ENCODE measurements at regions not wholly inside any gene's neighbourhood (a gene's known extent, or its start where the extent isn't known, plus 50 kb on each side); places are given as distances from the start of the nearest gene placed in this dataset.

GRCh38 chr14:95406756-95407277 lies 87.1 kb upstream of the CLMN start (continued):
- no peak for TF ChIP-seq ZZZ3 (CRISPR knock-in tag; IDR thresholded peaks at IDR 0.05; ENCODE audit: borderline replicate concordance)

DNA sequence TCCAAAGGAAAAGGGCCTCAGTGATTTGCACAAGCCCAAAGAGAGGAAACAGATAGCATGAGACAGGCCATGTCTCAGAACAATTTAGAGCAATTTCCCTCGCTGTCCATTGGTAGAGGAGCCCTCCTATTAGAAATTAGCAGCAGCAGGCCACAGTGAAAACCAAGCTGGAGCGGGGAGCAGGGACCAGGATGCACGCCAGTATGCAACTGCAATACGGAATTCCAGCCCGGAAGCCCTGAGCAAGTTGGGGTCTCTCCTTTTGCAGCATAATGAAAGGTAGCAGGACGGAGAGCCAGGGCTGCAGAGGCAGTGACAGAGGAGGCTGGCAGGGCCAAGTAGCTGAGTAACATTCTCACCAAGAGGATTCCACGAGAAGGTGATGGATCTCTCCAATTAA lies 84.9 kb upstream of the CLMN start:
- no peak for DNase-seq (ENCODE audit: low spot score)
- no TSS peak for BruUV-seq (replicated peaks)
- Histone ChIP-seq H3K36me3 (replicated peaks in 1 of 2; ENCODE audit: control insufficient read depth in 1 of 2, insufficient read depth in 2 of 2, low read length in 2 of 2) (no peaks in the 10 kb centered on the region), H3K27me3 (ENCODE audit: control insufficient read depth in 1 of 2, insufficient read depth in 2 of 2, low read length in 2 of 2) (no peaks in the 10 kb centered on the region; a peak in 1 of 5 replicates), H4K20me1 (ENCODE audit: insufficient read depth, low read length) (no peaks in the 10 kb centered on the region), H3K4me3 (replicated peaks in 1 of 3; ENCODE audit: insufficient read depth in 1 of 3, low read depth in 2 of 3, low read length in 3 of 3) (no peak overlapping the region), H3K9ac (ENCODE audit: insufficient read depth, low read depth, low read length) (no peak overlapping the region), H3K4me1 (ENCODE audit: insufficient read depth, low read length) (peaks cover 3% of the 10 kb centered on the region), H3K79me2 (ENCODE audit: insufficient read depth, low read length) (no peaks in the 10 kb centered on the region), H3K27ac (ENCODE audit: extremely low read length, insufficient read depth, low read length) (no peak overlapping the region), H2AFZ (ENCODE audit: low read length) (no peak overlapping the region), H3K4me2 (ENCODE audit: low read depth, low read length) (no peak overlapping the region), H3K9me3 (ENCODE audit: low read length) (no peaks in the 10 kb centered on the region)
- 61% methylated on average over 7 of the region's 7 CpGs for WGBS (ENCODE audit: low lambda C conversion rate)
- in situ Hi-C loops (cut with HindIII; ENCODE audit: extremely low pct_ligation_motif_present, low pct_unique_long_range_greater_than_20kb): no loop called here
- ChIA-PET POLR2A (no interaction called here), CTCF (ENCODE audit: low intra/inter-chr PET ratio, low total read pairs) (no interaction called here)
- no peak for FAIRE-seq
- intact Hi-C loops (cut with micrococcal nuclease; ENCODE audit: unreplicated experiment): no loop called here
- ATAC-seq: no peak
- TF ChIP-seq CCDC6 (CRISPR knock-in tag; IDR thresholded peaks at IDR 0.05) (no peak), ZFP36 (IDR thresholded peaks at IDR 0.05; ENCODE audit: borderline replicate concordance, low read depth, low read length, partially characterized antibody) (no peak), KDM3A (CRISPR knock-in tag; IDR thresholded peaks at IDR 0.05; ENCODE audit: low read depth) (no peak), ZNF704 (CRISPR knock-in tag; IDR thresholded peaks at IDR 0.05; ENCODE audit: borderline replicate concordance) (no peak), ZNF75D (CRISPR knock-in tag; IDR thresholded peaks at IDR 0.05; ENCODE audit: borderline replicate concordance) (no peak), ZSCAN31 (CRISPR knock-in tag; IDR thresholded peaks at IDR 0.05; ENCODE audit: low read depth) (no peak), SPEN (CRISPR knock-in tag; IDR thresholded peaks at IDR 0.05; ENCODE audit: low read depth) (no peak), ZNF251 (CRISPR knock-in tag; IDR thresholded peaks at IDR 0.05) (no peak), ZNF503 (CRISPR knock-in tag; IDR thresholded peaks at IDR 0.05) (no peak), ZNF619 (CRISPR knock-in tag; IDR thresholded peaks at IDR 0.05) (no peak), MXI1 (IDR thresholded peaks at IDR 0.05; ENCODE audit: borderline replicate concordance, low read depth, low read length) (no peak)
- TF ChIP-seq, protein P1, sequence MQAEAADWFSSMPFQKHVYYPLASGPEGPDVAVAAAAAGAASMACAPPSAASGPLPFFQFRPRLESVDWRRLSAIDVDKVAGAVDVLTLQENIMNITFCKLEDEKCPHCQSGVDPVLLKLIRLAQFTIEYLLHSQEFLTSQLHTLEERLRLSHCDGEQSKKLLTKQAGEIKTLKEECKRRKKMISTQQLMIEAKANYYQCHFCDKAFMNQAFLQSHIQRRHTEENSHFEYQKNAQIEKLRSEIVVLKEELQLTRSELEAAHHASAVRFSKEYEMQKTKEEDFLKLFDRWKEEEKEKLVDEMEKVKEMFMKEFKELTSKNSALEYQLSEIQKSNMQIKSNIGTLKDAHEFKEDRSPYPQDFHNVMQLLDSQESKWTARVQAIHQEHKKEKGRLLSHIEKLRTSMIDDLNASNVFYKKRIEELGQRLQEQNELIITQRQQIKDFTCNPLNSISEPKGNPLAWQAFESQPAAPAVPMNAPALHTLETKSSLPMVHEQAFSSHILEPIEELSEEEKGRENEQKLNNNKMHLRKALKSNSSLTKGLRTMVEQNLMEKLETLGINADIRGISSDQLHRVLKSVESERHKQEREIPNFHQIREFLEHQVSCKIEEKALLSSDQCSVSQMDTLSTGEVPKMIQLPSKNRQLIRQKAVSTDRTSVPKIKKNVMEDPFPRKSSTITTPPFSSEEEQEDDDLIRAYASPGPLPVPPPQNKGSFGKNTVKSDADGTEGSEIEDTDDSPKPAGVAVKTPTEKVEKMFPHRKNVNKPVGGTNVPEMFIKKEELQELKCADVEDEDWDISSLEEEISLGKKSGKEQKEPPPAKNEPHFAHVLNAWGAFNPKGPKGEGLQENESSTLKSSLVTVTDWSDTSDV (CRISPR knock-in tag; IDR thresholded peaks at IDR 0.05): no peak
- TF ChIP-seq, protein P2, sequence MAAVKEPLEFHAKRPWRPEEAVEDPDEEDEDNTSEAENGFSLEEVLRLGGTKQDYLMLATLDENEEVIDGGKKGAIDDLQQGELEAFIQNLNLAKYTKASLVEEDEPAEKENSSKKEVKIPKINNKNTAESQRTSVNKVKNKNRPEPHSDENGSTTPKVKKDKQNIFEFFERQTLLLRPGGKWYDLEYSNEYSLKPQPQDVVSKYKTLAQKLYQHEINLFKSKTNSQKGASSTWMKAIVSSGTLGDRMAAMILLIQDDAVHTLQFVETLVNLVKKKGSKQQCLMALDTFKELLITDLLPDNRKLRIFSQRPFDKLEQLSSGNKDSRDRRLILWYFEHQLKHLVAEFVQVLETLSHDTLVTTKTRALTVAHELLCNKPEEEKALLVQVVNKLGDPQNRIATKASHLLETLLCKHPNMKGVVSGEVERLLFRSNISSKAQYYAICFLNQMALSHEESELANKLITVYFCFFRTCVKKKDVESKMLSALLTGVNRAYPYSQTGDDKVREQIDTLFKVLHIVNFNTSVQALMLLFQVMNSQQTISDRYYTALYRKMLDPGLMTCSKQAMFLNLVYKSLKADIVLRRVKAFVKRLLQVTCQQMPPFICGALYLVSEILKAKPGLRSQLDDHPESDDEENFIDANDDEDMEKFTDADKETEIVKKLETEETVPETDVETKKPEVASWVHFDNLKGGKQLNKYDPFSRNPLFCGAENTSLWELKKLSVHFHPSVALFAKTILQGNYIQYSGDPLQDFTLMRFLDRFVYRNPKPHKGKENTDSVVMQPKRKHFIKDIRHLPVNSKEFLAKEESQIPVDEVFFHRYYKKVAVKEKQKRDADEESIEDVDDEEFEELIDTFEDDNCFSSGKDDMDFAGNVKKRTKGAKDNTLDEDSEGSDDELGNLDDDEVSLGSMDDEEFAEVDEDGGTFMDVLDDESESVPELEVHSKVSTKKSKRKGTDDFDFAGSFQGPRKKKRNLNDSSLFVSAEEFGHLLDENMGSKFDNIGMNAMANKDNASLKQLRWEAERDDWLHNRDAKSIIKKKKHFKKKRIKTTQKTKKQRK (IDR thresholded peaks at IDR 0.05; ENCODE audit: low read length): no peak

All from HepG2 (cell line).